GM19395 (cell line): ENCODE measurements at regions not wholly inside any gene's neighbourhood (a gene's known extent, or its start where the extent isn't known, plus 50 kb on each side); places are given as distances from the start of the nearest gene placed in this dataset.
"Not testable (repeated sequence)": the region's sequence is repeated elsewhere in the genome, so short reads cannot be mapped to it uniquely, and the experiment has no call there.

Source experiments
- ATAC-seq: cut with Tn5 transposase; IDR thresholded peaks from one replicate; pipeline ENCODE4 v1.9.1; 2021; ENCODE audit warnings: mild to moderate bottlenecking, moderate library complexity; ENCODE audit not compliant: unreplicated experiment

DNA sequence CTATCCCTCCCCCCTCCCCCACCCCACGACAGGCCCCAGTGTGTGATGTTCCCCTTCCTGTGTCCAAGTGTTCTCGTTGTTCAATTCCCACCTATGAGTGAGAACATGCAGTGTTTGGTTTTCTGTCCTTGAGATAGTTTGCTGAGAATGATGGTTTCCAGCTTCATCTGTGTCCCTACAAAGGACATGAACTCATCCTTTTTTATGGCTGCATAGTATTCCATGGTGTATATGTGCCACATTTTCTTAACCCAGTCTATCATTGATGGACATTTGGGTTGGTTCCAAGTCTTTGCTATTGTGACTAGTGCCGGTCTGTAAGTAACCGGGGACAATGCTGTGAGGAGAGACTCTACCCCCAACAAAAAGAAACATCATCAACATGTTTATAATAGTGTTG is 217.2 kb downstream of the SEC23IP start:
- ATAC-seq = not testable (repeated sequence)

DNA sequence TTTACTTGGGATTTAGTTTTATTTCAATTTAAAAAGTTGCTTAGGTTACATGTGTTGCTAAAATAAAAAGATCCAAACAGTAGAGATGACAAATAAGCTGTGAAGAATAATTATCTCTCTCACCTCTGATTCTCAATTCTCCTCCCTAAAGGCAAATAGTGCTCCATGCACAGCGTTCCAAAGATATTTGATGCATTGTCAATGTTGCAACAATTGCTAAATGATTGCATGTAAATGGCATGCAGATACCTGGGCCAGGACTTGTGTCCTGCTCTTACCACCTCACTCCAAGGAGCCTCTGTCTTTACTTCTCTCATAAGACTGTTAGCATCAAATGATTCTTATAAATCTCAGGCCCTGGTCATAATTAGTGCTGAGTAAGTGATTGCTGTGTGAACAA is 217.7 kb downstream of the SEC23IP start:
- no peak for ATAC-seq

DNA sequence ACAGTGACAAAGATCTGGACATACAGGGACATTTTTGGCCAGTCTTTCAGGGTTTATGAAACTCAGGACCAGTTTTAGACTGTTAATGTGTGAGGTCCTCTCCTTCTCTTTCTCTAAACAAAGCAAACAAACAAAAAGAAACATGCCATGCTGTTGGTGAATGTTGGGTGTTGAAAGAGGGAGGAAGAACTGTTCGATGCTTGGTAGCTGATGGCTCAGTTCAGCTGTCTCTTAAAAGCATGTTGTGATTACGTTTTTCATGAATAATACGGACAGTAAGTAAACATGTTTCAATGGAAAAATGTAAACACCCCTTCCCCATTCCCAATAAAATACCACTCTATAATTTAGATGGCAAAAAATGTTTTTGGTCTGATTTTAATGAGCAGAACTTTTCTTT is 219.1 kb downstream of the SEC23IP start:
- ATAC-seq = no peak

DNA sequence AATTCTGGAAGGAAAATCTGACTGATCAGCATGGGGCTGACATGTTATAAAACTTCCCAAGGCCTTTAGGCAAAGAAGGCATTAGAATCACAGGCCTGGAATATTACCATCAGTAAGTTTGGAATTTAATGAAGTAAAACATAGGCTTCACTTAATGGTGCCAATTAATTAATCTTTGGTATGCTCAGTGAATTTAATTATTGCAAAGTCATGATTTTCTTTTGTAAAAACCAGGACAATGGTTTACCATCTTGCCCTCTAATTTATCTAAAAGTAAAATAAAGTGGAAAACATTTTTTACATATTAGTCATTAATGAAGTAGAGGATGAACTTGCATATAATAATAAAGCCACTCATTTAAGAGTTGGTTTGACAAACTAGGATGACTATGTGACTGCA is 220.3 kb downstream of the SEC23IP start:
- no peak for ATAC-seq

DNA sequence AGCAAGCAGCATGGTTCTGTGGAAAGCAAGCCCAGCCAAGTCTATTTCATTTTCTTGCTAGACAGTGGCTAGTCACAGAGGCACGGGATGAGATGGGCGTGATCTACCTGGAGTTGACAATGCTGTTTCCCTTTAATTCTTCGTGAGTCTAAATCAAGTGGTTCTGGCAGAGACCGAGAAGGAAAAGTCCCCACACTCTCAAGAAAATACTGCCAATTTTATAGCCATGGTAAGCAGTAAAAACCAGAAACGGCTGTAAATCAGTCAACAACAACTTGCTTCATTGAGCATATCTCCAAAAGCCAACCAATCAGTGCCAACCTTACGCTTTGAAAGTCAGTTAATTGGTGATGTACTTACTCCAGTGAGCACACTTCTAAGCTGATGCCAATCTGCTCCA is 223.4 kb downstream of the SEC23IP start:
- no peak for ATAC-seq

DNA sequence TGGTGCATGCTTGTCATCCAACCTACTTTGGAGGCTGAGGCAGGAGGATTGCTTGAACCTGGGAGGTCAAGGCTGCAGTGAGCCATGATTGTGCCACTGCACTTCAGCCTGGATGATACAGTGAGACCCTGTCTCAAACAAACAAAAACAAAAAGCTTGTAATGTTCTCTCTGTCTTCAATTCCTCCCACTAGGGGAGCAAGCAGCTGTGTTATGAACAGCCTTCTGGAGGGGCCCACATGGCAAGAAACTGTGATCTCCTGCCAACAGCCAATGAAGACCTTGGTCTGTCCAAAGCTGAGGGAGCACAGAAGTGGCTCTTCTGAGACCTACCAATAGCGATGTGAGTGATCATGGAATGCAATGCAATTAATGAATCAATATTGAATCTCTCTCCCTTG is 229.2 kb downstream of the SEC23IP start:
- no peak for ATAC-seq

DNA sequence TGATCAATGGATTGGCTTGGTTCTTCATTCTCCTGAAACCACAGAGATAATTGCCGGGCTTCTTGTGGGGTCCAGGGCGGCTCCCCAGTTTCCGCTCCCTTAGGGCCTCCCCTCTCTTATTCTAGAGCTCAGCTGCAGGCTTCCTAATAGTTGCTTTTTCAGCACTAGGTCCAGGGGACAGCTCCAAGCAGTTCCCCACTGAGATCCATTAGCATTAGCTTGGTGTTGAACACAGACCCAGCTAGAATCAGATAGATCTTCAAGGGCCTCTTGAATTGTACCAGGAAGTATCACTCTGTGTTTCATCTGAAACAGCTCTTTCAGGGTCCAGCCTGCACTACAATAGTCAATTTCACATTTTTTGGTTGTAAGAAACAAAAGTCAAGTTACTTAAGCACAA is 238.7 kb downstream of the SEC23IP start:
- no peak for ATAC-seq

DNA sequence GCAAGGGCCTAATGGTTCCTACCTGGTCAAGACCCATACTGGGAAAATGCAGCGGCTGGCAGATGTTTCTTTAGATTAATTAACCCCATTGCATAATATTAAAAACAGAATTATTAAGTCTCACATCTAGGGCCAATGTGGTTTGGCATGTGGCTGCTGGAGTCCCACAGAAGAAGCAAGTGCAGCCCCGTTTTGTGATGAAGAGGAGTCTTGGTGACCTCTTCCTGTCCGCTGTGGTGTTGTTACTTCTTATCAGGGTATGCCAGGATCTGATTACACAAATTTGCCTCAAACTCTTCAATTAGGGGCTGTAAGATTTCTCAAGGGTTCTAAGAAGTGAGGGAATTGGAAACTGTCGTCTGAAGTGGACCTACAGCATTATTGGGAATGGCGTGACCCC is 240.3 kb downstream of the SEC23IP start:
- no peak for ATAC-seq

DNA sequence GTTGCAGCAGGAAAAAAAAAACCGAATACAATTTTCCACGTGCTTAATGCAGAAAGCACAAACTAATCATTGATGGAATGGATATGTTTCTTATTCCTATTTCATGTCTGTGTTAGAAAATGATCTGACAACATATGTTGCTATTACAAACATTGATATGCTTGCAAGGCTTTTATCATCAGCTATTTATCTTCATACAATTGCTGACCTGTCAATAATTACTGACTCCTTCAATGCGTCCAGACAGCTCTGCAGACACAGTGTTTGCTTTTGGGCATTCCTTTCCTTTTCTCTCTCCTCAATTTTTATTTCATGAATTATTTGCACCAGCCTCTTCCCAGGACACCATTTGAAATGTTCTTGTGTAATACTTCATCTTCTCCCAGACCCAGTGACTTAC is 246.2 kb downstream of the SEC23IP start:
- ATAC-seq = no peak

DNA sequence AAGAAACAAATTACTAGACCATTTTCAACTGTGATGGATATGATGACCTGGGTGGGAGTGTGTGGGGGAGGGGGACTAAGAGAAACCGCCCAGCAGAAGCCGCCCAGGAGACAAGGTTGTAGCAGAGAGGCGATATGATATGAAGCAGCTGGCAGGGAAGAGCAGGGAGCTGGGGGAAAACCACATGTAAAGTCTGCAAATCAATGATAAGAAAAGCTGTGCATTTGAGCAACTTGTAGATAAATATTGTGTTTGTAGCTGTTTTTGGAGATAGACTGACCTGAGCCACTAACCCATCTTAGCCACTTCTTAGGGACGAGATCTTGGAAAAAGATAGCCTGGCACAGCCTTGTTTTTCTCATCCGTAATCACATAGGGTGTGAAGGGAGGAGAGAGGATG is 252.6 kb downstream of the SEC23IP start:
- no peak for ATAC-seq

DNA sequence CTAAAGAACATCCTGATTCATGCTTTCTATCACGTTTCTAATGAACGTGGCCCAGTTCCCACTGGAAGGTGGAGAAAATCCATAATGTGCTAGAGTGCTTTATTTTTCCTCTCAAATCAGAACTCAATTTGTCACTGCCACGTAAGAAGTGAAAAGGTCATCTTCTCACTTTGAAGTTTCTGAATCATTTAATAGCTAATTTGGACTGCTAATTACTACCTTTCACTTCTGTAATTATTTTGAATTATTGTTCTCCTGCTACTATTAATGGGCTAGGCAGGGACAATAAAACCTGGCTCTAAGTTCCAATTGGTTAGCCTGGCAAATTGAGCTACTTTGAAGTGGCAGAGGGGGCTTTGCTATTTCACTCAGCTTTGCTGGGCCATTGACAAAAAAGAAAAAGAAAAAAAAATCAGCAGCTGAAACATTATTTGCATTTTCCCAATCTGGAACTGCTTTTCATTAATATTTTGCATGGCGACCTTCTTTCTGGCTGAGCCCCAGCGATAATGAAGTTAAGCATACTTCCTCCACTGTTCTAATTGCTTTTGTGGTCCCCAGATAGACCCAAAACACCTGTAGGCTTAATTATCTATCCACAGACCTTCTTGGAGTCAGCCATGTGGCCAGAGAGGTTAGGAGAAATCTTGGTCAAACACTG is 264.2 kb downstream of the SEC23IP start:
- ATAC-seq = no peak

DNA sequence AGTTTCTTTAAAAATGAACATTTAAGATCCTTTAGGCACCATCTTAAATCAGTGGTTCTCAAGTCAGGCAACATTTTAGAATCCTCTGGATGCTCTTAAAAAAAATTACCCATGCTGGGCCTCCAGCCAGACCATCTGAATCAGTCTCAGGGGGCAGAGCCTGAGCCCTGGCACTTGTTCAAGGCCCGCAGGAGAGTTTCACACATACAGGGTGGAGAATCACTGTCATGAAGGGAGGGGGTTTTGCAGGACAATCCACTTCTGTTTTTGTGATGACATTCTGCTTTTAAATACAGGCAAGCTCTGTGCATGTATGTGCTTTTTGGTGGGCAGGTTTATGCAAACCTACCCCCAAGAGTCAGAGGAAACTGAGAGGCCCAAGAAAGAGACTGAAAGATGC is 268.6 kb downstream of the SEC23IP start:
- ATAC-seq = no peak

DNA sequence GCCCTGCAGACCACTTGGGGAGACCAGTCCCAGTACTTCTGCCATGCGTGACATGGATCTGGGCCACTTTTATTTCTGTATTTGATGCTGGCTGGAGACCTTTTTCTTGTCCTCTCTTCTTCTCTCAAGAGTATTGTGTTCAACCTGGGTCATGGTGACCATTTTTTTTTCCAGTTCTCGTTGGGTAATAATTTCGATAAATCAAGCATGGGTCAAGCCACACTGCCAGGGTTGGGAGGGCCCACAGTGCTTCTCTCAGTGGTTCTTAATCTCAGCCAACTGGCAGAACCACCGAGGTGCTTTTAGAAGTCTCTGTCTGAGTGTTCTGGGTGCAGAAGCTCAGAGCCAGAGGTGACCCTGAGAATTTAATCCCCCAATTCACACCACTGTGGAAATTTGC is 269.9 kb downstream of the SEC23IP start:
- no peak for ATAC-seq

DNA sequence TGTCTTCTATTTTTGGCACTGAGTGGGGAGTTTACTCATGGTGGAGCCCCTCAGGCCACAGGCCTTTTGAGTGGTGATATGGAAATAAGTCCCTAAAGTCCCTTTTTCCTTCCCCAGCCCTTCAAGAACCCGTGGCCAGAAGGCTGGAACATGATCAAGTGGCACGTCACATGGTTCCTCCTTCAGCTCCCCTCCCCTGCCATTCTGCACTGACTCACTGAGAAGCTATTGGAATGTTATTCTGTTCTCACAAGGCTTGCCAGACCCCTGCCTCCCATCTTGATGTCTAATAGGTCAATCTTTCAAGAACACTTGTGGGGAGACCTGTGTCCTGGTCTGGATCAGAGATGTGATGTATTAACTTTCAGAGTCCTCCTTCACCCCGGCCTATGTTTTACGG is 279.8 kb downstream of the SEC23IP start:
- no peak for ATAC-seq

DNA sequence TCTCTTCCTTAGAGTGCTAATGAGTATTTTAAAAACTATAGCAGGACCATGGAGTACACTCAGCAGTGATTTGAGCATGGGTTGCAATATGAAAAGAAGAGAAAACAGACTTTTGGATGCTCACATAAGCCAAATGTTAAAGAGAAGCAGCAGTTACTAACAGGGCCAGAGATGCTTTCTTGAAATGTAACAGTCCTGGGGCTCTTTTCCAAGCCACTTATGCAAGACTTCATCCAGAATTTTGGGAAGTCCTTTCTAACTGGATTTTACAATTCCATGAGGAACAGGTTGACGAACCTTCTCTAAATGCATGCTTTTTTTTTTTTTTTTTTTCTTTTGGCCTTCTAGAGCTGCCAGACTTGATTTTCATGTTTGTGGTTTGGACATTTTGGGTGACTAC is 282.0 kb downstream of the SEC23IP start:
- ATAC-seq = no peak

DNA sequence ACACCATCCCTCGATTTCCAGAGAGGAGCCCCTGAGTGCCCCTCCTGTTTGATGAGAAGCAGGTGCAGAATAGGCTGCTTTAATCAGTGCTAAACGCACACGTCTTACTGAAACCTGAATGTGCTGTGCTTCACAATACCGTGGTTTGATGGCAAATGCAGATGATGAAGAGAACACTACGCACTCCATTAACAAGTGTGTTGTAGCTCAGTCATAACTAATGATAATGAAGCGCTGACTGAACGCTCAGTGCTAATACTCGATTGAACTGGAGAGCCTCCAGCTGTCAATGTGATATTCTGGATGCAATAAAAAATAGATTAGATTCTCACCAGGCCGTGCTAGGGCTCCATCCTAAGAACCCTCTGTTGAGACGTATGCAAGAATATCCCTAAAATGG is 279.7 kb upstream of the PLPP4 start:
- ATAC-seq = no peak

DNA sequence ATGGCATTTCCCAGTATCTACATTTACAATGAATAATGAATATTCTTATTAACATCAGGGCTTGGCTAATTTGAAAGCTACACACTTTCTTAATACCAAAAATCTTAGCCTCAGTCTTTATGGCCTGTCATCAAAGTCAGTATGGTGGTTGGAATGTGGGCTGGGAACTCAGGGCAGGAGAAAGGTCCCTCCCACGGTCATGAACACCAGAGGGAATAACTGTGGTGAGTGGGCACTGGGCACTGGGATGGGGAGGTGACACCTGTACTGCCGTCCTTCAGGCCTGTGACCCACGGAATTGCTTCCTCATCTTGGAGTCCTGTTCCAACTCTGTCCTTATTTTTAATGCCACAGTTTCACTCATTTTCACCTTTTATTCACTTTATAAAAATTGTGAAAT is 276.9 kb upstream of the PLPP4 start:
- no peak for ATAC-seq

DNA sequence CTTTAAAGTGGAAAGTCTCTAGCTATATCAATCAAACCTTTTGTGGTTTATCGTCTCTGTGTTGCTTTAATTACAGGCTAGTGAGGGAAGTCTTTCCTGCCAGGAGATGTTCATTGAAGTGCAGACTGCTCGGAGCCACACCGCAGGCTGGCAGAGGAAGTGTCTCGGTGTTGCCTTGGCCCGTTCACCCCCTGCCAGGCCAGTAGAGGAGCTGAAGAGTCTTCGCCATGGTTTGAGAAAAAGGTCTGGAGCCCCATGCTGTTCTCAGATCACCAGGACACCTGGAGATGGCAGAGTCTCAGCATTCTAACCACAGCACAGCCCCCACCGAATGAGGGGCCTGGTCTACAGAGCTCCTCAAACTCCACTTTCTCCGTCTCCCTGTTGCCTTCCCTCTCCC is 275.9 kb upstream of the PLPP4 start:
- ATAC-seq = no peak

DNA sequence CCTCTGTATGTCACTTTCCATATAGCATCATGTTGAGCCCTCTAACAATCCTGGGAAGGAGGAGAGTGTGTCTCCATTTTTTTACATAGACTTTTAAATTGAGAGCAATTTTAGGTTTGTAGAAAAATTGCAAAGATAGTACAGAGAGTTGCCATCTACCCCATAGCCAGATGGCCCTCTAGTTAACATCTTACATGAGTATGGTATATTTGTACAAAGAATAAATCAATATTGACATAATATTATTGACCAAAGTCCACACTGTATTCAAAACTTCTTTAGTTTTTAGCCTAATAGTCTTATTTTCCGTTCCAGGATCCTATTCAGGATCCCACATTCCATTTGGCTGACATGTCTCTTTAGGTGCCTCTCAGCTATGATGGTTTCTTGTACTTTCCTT is 274.6 kb upstream of the PLPP4 start:
- no peak for ATAC-seq

DNA sequence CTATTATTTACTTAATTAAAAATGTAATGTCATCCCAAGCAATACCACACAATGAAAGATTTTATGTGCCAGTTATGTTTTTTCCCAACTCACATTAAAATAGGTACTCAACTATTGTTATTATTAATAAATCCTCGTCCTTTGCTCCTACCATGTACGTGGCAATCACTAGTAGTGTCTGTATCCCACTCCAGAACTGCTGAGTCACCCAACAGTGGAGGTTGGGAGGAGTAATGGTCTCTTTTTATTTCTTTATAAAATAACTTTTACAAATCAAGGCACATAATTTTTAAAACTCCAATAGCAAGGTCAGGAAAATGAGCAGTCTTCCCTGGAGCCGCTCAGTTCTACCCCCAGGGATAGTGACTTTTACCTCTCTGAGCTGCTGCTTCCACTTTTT is 273.5 kb upstream of the PLPP4 start:
- no peak for ATAC-seq

DNA sequence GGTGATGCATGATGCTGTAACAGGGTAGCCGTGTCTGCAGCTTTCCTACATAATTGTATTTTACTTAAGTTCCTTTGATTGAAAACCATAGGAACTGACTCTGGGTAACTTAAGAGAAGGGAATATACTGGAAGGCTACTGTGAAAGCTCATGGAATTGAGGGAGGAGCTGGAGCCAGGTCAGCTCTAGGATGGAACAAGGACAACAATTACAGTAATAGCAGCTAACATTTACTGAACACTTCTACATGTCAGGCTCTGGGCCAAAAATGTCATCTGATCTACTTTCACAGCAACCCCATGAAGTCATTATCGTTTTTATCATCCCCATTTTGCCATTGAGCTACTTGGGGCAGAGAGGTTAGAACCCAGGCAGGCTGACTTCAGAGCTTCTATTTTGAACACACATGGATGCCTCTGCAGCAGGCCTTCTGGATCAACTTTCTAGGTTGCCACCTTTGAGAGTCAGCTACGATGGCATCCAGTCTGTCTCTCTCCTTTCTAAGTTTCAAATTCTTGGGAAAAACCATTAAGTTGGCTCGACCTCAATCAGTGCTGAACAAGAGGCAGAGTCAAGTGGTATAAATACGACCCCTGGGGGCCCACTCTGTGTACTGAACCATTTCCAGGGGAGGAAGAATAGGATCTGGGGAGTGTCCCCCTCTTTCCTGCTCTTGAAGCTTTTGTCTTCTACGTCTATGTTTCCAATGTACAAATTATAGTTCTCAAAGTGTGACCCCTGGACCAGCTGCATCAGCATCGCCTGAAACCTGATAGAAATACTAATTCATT is 272.3 kb upstream of the PLPP4 start:
- ATAC-seq = no peak

DNA sequence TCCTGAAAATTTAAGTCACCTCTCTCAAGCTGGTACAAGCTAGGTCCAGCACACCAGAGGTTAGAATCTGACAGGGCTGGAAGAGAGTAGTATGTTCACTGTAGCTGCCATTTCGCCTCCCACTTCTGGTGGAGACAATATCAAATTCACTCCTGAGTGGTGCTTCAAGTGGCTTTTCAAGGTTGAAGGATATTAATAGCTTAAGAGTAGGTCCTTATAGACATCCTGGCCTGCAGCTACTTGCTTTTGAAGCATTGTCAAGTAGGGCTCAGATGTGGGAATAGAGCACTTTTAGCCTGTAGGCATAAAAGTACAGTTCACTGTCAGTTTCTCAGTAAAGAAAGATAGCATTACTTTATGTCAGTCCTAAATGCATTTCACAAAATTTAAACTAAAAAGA is 270.5 kb upstream of the PLPP4 start:
- ATAC-seq = no peak

DNA sequence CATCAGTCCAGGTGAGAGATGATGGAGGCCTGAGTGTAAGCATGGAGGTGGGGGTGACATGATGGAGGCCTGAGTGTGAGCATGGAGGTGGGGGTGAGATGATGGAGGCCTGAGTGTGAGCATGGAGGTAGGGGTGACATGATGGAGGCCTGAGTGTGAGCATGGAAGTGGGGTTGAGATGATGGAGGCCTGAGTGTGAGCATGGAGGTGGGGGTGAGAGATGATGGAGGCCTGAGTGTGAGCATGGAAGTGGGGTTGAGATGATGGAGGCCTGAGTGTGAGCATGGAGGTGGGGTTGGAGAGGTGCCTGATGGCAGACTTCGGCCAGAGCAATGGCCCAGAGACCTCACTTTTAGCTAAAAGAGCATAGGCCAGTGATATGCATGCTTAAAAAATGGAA is 269.9 kb upstream of the PLPP4 start:
- ATAC-seq = not testable (repeated sequence)
